A673 (cell line): ENCODE measurements at regions not wholly inside any gene's neighbourhood (a gene's known extent, or its start where the extent isn't known, plus 50 kb on each side); places are given as distances from the start of the nearest gene placed in this dataset.

Source experiments
- BruUV-seq: library from RNA; stranded (reverse); fragments of 400-500 nt; replicated peaks from 2 replicates; lab custom pipeline; 2021; lab: Mats Ljungman, UMichigan
- CTCF ChIA-PET: fragments of 300-600 bp; sonication (Branson Sonifier 250); formaldehyde crosslinking; loops from one replicate; lab custom pipeline; 2022; ENCODE audit warnings: antibody characterized with exemption; lab: Charles Lee
- POLR2A ChIA-PET: fragments of 300-600 bp; sonication (Branson Sonifier 250); formaldehyde crosslinking; loops from one replicate; lab custom pipeline; 2022; ENCODE audit warnings: antibody characterized with exemption; ENCODE audit not compliant: low non-redundant PET; lab: Charles Lee
- DNase-seq: peaks from one replicate; pipeline ENCODE4 v3.0.0-alpha.2; 2015; ENCODE audit warnings: low spot score
- H3K27ac ChIP-seq: fragments of 200-600 bp; sonication (generic); 2 replicates; pipeline ENCODE4 v1.5.1; 2016; ENCODE audit warnings: mixed run types, low read depth, mild to moderate bottlenecking, mixed read lengths, antibody characterized with exemption, low read length; ENCODE audit not compliant: poor library complexity, severe bottlenecking
- H3K27me3 ChIP-seq: fragments of 200-600 bp; sonication (generic); replicated peaks from 2 replicates; pipeline ENCODE4 v1.6.1; 2017; ENCODE audit warnings: mixed run types, low read depth, mild to moderate bottlenecking, mixed read lengths, antibody characterized with exemption, low read length; ENCODE audit not compliant: insufficient read depth, poor library complexity
- H3K36me3 ChIP-seq: fragments of 200-600 bp; sonication (generic); 2 replicates; pipeline ENCODE4 v1.6.1; 2016; ENCODE audit warnings: mixed run types, mild to moderate bottlenecking, mixed read lengths, antibody characterized with exemption, low read length; ENCODE audit not compliant: insufficient read depth, poor library complexity, severe bottlenecking
- H3K4me1 ChIP-seq: fragments of 200-600 bp; sonication (generic); 2 replicates; pipeline ENCODE4 v1.6.1; 2017; ENCODE audit warnings: mixed run types, mild to moderate bottlenecking, mixed read lengths, antibody characterized with exemption, low read length; ENCODE audit not compliant: insufficient read depth, poor library complexity, severe bottlenecking
- H3K4me3 ChIP-seq: fragments of 200-600 bp; sonication (generic); 2 replicates; pipeline ENCODE4 v1.5.1; 2016; ENCODE audit warnings: low read depth, mixed run types, mild to moderate bottlenecking, mixed read lengths, low read length; ENCODE audit not compliant: poor library complexity, severe bottlenecking
- H3K9me3 ChIP-seq: fragments of 200-600 bp; sonication (generic); 2 replicates; pipeline ENCODE4 v1.6.1; 2016; ENCODE audit warnings: mixed run types, low read depth, mild to moderate bottlenecking, mixed read lengths, antibody characterized with exemption, low read length; ENCODE audit not compliant: poor library complexity, severe bottlenecking
- EZH2 ChIP-seq: fragments of 200-600 bp; sonication (generic); IDR thresholded peaks from 2 replicates; pipeline ENCODE4 v1.6.1; 2017; ENCODE audit warnings: borderline replicate concordance, low read depth, mild to moderate bottlenecking, mixed read lengths, antibody characterized with exemption, low read length; ENCODE audit not compliant: poor library complexity, severe bottlenecking
- intact Hi-C: fragments of 100-400 bp; cut with micrococcal nuclease; formaldehyde crosslinking; loops from one replicate; pipeline ENCODE4 v1.10.0; 2022; ENCODE audit not compliant: unreplicated experiment
- TF ChIP-seq, protein P1 (sequence below): fragments of 300-800, 200-600 bp; sonication (generic); conservative IDR thresholded peaks from 2 replicates; pipeline ENCODE4 v1.5.1; 2017; ENCODE audit warnings: low read depth, mild to moderate bottlenecking, antibody characterized with exemption, low read length, moderate library complexity, mixed read lengths

GRCh38 chr14:100401792-100402191 lies 78.7 kb downstream of the SLC25A47 start:
- BruUV-seq = no TSS peak
- Histone ChIP-seq H3K27me3 (no peaks in the 10 kb centered on the region), H3K27ac (no peak overlapping the region), H3K4me3 (no peak overlapping the region), H3K9me3 (no peaks in the 10 kb centered on the region), H3K4me1 (peaks cover 43% of the 10 kb centered on the region), H3K36me3 (no peaks in the 10 kb centered on the region)
- no peak for TF ChIP-seq EZH2
- TF ChIP-seq, protein P1, sequence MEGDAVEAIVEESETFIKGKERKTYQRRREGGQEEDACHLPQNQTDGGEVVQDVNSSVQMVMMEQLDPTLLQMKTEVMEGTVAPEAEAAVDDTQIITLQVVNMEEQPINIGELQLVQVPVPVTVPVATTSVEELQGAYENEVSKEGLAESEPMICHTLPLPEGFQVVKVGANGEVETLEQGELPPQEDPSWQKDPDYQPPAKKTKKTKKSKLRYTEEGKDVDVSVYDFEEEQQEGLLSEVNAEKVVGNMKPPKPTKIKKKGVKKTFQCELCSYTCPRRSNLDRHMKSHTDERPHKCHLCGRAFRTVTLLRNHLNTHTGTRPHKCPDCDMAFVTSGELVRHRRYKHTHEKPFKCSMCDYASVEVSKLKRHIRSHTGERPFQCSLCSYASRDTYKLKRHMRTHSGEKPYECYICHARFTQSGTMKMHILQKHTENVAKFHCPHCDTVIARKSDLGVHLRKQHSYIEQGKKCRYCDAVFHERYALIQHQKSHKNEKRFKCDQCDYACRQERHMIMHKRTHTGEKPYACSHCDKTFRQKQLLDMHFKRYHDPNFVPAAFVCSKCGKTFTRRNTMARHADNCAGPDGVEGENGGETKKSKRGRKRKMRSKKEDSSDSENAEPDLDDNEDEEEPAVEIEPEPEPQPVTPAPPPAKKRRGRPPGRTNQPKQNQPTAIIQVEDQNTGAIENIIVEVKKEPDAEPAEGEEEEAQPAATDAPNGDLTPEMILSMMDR = no peak
- no peak for DNase-seq
- CTCF ChIA-PET = no interaction called here
- POLR2A ChIA-PET = no interaction called here
- intact Hi-C loops = no loop called here

DNA sequence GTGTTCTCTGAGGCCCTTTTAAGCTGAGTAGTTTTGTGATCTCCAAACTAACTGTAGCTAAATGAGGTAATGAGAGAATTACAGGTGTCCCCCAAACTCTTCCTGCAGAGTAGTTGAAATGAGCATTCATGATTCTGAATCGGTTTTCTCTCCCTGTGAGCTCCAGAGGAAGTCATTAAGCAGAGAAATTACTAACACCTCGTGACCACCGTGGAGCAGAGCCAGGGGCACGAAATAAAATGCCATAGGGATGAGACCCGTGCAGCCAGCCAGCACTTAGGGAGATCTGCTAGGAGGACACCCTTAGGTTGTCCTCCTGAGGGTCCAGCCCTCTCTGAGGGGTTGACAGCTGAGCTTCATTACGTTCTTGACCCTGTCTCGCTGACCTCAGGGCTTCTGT lies 79.5 kb downstream of the SLC25A47 start:
- no TSS peak for BruUV-seq
- intact Hi-C loops = no loop called here
- H3K4me1 ChIP-seq = peaks cover 43% of the 10 kb centered on the region
- peak; percentile 43 for DNase-seq
- H3K9me3 ChIP-seq = no peaks in the 10 kb centered on the region
- ChIA-PET POLR2A (interaction anchor here (0.6 kb wide), 1 partner anchor 130 kb away, joined by 3 read pairs; no protein-coding TSS in a partner anchor), CTCF (no interaction called here)
- TF ChIP-seq, protein P1 = no peak
- TF ChIP-seq EZH2 = no peak
- no peaks in the 10 kb centered on the region for H3K36me3 ChIP-seq
- H3K27me3 ChIP-seq = no peaks in the 10 kb centered on the region
- no peak overlapping the region for H3K4me3 ChIP-seq
- no peak overlapping the region for H3K27ac ChIP-seq

DNA sequence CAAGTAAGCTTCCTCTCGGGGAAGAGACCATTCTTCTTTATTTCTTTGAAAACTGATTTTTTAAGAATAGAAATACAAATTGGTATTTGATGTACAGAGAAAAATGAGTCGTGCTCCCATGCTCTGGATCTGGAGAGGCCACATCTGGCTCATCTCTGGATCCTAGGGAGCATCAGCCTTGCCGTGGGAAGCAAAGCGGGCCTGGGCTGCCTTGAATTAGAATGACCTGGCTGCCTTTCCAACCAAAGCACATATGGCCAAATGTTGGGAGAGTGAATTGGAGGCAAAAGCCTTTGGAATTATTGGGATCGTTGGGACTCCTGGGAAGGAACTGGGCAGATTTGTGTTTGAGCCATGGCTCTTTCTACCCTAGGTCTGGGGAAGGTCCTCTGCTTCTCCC lies 80.0 kb downstream of the SLC25A47 start:
- POLR2A ChIA-PET = no interaction called here
- intact Hi-C loops = no loop called here
- no peak overlapping the region for H3K27ac ChIP-seq
- no peaks in the 10 kb centered on the region for H3K9me3 ChIP-seq
- no peak for DNase-seq
- H3K4me1 ChIP-seq = peaks cover 48% of the 10 kb centered on the region
- no peak overlapping the region for H3K4me3 ChIP-seq
- no peaks in the 10 kb centered on the region for H3K27me3 ChIP-seq
- no peaks in the 10 kb centered on the region for H3K36me3 ChIP-seq
- TF ChIP-seq, protein P1 = no peak
- TF ChIP-seq EZH2 = no peak
- CTCF ChIA-PET = no interaction called here
- no TSS peak for BruUV-seq
